DMS114 treated with DMSO at 0.1 percent for 48 hours (cell line): ENCODE measurements at regions not wholly inside any gene's neighbourhood (a gene's known extent, or its start where the extent isn't known, plus 50 kb on each side); places are given as distances from the start of the nearest gene placed in this dataset.
"Not testable (repeated sequence)": the region's sequence is repeated elsewhere in the genome, so short reads cannot be mapped to it uniquely, and the experiment has no call there.

Experiments used
- DNase-seq: peaks from one replicate; lab custom pipeline; 2025; ENCODE audit not compliant: unreplicated experiment; lab: John Stamatoyannopoulos, UW

- DNase-seq = not testable (repeated sequence)
Observed at GRCh38 chr5:163116618-163117017, 320.8 kb upstream of the CCNG1 start.

GRCh38 chr5:163134061-163134460 is 303.3 kb upstream of the CCNG1 start:
- no peak for DNase-seq

GRCh38 chr5:163135849-163136248 is 301.5 kb upstream of the CCNG1 start:
- DNase-seq = no peak

- no peak for DNase-seq
Observed at GRCh38 chr5:163161512-163161911, 275.9 kb upstream of the CCNG1 start.

- DNase-seq = no peak
Observed at GRCh38 chr5:163162645-163163044, 274.8 kb upstream of the CCNG1 start.

- DNase-seq = no peak
Observed at GRCh38 chr5:163163858-163164257, 273.5 kb upstream of the CCNG1 start.

- no peak for DNase-seq
Observed at GRCh38 chr5:163165277-163165676, 272.1 kb upstream of the CCNG1 start.

GRCh38 chr5:163170161-163170560 is 267.2 kb upstream of the CCNG1 start:
- DNase-seq = not testable (repeated sequence)

GRCh38 chr5:163172540-163173338 is 264.7 kb upstream of the CCNG1 start:
- no peak for DNase-seq

GRCh38 chr5:163177971-163178370 is 259.4 kb upstream of the CCNG1 start:
- no peak for DNase-seq

- no peak for DNase-seq
Observed at GRCh38 chr5:163185315-163185714, 252.1 kb upstream of the CCNG1 start.

- no peak for DNase-seq
Observed at GRCh38 chr5:163189023-163189553, 248.3 kb upstream of the CCNG1 start.

- DNase-seq = no peak
Observed at GRCh38 chr5:163190283-163190682, 247.1 kb upstream of the CCNG1 start.

- DNase-seq = no peak
Observed at GRCh38 chr5:163190784-163191183, 246.6 kb upstream of the CCNG1 start.

GRCh38 chr5:163193886-163194285 is 243.5 kb upstream of the CCNG1 start:
- no peak for DNase-seq

- no peak for DNase-seq
Observed at GRCh38 chr5:163205645-163206044, 231.8 kb upstream of the CCNG1 start.

- no peak for DNase-seq
Observed at GRCh38 chr5:163221581-163221980, 215.8 kb upstream of the CCNG1 start.

- no peak for DNase-seq
Observed at GRCh38 chr5:163222982-163223381, 214.4 kb upstream of the CCNG1 start.

- DNase-seq = no peak
Observed at GRCh38 chr5:163244445-163244987, 192.9 kb upstream of the CCNG1 start.

GRCh38 chr5:163245584-163245983 is 191.8 kb upstream of the CCNG1 start:
- DNase-seq = no peak

GRCh38 chr5:163248333-163248732 is 189.1 kb upstream of the CCNG1 start:
- no peak for DNase-seq

- no peak for DNase-seq
Observed at GRCh38 chr5:163248871-163249270, 188.5 kb upstream of the CCNG1 start.

- DNase-seq = no peak
Observed at GRCh38 chr5:163252950-163253349, 184.4 kb upstream of the CCNG1 start.
